NB4 (cell line): ENCODE measurements at regions not wholly inside any gene's neighbourhood (a gene's known extent, or its start where the extent isn't known, plus 50 kb on each side); places are given as distances from the start of the nearest gene placed in this dataset.

ENCODE experiments used
- CTCF ChIP-seq: IDR thresholded peaks from one replicate; pipeline ENCODE4 v1.5.1; 2012; ENCODE audit warnings: low read depth, low read length
- POLR2A ChIP-seq: IDR thresholded peaks from 2 replicates; pipeline ENCODE4 v1.6.1; 2011; ENCODE audit warnings: mild to moderate bottlenecking; ENCODE audit not compliant: insufficient read length; ENCODE audit errors: extremely low read depth

GRCh38 chr1:147414505-147415163 is 126.7 kb upstream of the BCL9 start:
- TF ChIP-seq CTCF (no peak), POLR2A (no peak)
